Activated T-helper 1 cell treated with anti-CD3 and anti-CD28 coated beads, Interleukin-12 subunit alpha, Interleukin-12 subunit beta, Interleukin-2, Interleukin-4 antibody, amounts not matched to agents 30 ng/mL and 10 ng/mL and 1 ng/mL, durations not matched to agents 14 hours and 24 hours and 36 hours (primary cell): ENCODE measurements at regions not wholly inside any gene's neighbourhood (a gene's known extent, or its start where the extent isn't known, plus 50 kb on each side); places are given as distances from the start of the nearest gene placed in this dataset.
"Not testable (repeated sequence)": the region's sequence is repeated elsewhere in the genome, so short reads cannot be mapped to it uniquely, and the experiment has no call there.

ENCODE experiments used
- DNase-seq: peaks from one replicate; pipeline ENCODE4 v3.0.0; 2021; ENCODE audit warnings: low spot score
- H3K27ac Mint-ChIP-seq: one replicate; pipeline ENCODE4 v1.8.0; 2021; ENCODE audit warnings: mild to moderate bottlenecking, mixed read lengths
- H3K27me3 Mint-ChIP-seq: one replicate; pipeline ENCODE4 v1.8.0; 2022; ENCODE audit warnings: mild to moderate bottlenecking, moderate library complexity, mixed read lengths; ENCODE audit not compliant: insufficient read depth
- H3K36me3 Mint-ChIP-seq: one replicate; pipeline ENCODE4 v1.8.0; 2021; ENCODE audit warnings: low read depth, mixed read lengths
- H3K4me1 Mint-ChIP-seq: one replicate; pipeline ENCODE4 v1.8.0; 2021; ENCODE audit warnings: low read depth, mixed read lengths
- H3K4me3 Mint-ChIP-seq: one replicate; pipeline ENCODE4 v1.8.0; 2021; ENCODE audit warnings: mild to moderate bottlenecking, moderate library complexity, mixed read lengths
- H3K9me3 Mint-ChIP-seq: one replicate; pipeline ENCODE4 v1.8.0; 2021; ENCODE audit warnings: mixed read lengths
- intact Hi-C: fragments of 100-400 bp; cut with micrococcal nuclease; formaldehyde crosslinking; loops from one replicate; pipeline ENCODE4 v1.15.1; 2024

DNA sequence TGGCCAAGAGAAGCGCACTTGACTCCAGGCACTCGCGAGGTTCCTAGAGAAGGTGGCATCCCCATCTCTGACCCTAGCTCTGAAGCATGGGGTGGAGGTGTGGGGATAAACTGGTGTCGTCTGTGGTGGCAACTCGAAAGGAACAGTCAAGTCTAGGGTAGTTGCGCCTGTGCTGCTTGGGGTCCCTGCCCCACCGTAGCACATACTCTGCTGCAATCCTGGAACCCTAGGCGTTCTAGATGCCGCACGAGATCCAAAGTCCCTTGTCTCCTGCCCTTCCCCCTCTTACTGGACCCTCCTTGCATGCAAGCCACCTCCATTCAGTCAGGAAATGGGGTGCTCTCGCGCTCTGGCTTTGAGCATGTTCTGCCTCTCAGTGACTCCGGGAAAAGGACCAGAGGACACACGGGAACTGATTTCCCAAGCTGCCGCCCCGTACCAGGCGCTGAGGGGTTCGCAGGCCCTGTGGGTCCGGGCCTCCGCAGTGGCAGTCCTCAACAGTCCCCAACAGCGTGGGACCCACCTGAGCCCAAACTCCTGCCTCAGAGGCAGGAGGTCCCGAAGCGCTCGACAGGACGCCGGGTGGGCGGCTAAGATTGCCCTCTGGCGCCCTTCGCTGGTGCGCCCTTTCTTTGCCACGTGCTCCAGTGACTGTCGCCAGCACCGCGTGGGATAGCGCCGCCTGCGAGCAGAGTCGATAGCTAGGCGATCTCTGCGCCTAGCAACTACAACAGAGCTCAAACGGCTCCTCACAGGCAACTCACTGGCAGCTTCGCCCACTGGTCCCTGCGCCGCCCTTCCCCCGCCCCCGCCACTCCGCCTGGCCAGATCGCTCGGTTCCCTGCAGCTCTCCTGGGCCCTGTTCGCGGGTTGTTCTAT is 452.0 kb downstream of the REEP3 start:
- no peaks in the 10 kb centered on the region for H3K4me1 Mint-ChIP-seq
- H3K9me3 Mint-ChIP-seq = no peaks in the 10 kb centered on the region
- no peaks in the 10 kb centered on the region for H3K27me3 Mint-ChIP-seq
- no peaks in the 10 kb centered on the region for H3K36me3 Mint-ChIP-seq
- no peak for DNase-seq
- H3K4me3 Mint-ChIP-seq = no peak overlapping the region
- intact Hi-C loops = no loop called here
- H3K27ac Mint-ChIP-seq = no peak overlapping the region

DNA sequence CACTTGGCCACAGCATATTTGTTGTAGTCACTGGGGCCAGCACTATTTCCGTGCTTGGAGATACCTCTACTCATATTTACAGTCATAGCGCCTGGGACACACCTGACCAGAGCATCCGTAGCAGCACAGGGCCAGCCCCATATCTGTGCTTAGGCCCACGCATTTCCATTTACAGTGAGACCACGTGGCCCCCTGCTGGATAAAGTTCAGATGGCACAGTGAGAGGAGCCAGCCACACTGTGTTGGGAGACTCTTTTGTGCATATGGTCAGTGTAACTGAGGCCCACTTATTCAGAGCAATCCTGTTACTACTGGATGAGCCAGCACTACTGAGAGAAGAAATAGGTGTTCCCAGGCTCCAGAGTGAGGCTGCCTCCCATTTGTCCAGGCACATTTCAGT is 455.3 kb downstream of the REEP3 start:
- H3K27me3 Mint-ChIP-seq = no peaks in the 10 kb centered on the region
- DNase-seq = no peak
- no peaks in the 10 kb centered on the region for H3K4me1 Mint-ChIP-seq
- intact Hi-C loops = loop anchor here (1.0 kb wide), 1 partner anchor 104 kb away; no protein-coding TSS in a partner anchor
- no peak overlapping the region for H3K27ac Mint-ChIP-seq
- no peaks in the 10 kb centered on the region for H3K9me3 Mint-ChIP-seq
- no peaks in the 10 kb centered on the region for H3K36me3 Mint-ChIP-seq
- no peak overlapping the region for H3K4me3 Mint-ChIP-seq

DNA sequence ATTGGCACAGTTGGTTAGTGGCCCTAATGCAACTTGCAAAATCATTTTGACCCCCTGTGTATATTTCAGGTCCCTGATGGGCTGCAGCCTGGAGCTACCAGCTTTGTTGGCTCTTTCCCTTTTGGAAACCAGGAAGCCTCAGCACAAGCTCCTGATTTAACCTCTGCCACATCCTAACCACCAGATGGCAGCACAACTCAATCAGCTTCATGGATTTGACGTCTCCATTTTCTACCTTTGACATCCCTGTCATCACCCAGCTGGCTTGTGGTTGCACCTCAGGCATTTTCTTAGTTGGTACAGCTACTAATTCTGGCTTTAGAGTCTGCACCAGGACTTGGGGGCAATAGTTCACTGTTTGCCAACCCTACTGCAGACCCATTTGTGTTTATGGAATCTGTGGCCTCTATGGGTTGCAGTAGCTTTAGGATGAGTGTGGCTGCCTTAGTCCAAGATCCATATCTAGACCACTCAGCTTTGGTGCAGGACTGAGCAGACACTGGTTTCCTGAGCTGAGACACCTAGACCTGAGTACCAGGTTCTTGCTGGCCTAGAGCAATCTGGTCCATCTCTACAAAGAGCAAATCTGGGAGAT is 456.2 kb downstream of the REEP3 start:
- H3K27me3 Mint-ChIP-seq = no peaks in the 10 kb centered on the region
- H3K4me1 Mint-ChIP-seq = no peaks in the 10 kb centered on the region
- no peaks in the 10 kb centered on the region for H3K9me3 Mint-ChIP-seq
- no peaks in the 10 kb centered on the region for H3K36me3 Mint-ChIP-seq
- H3K4me3 Mint-ChIP-seq = no peak overlapping the region
- no peak for DNase-seq
- H3K27ac Mint-ChIP-seq = no peak overlapping the region
- intact Hi-C loops = no loop called here

DNA sequence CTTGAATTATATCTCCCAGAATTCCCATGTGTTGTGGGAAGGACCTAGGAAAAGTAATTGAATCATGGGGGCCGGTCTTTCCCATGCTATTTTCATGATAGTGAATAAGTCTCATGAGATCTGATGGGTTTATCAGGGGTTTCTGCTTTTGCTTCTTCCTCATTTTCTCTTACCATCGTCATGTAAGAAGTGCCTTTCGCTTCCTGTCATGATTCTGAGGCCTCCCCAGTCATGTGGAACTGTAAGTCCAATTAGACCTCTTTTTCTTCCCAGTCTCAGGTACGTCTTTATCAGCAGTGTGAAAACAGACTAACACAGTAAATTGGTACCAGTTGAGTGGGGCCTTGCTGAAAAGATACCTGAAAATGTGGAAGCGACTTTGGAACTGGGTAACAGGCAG is 459.7 kb downstream of the REEP3 start:
- DNase-seq, H3K36me3 Mint-ChIP-seq, H3K4me3 Mint-ChIP-seq, H3K27ac Mint-ChIP-seq, intact Hi-C loops, H3K9me3 Mint-ChIP-seq, H3K4me1 Mint-ChIP-seq, H3K27me3 Mint-ChIP-seq: not testable (repeated sequence)

DNA sequence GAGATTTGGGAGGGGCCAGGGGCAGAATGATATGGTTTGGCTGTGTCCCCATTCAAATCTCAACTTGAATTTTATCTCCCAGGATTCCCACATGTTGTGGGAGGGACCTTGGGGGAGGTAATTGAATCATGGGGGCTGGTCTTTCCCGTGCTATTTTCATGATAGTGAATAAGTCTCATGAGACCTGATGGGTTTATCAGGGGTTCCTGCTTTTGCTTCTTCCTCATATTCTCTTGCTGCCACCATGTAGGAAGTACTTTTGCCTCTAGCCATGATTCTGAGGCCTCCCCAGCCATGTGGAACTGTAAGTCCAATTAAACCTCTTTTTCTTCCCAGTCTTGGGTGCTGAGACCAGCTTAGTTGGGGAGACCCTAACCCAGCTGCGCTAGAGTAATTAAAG is 462.9 kb downstream of the REEP3 start:
- intact Hi-C loops, H3K9me3 Mint-ChIP-seq, H3K27ac Mint-ChIP-seq, DNase-seq, H3K27me3 Mint-ChIP-seq, H3K36me3 Mint-ChIP-seq, H3K4me3 Mint-ChIP-seq, H3K4me1 Mint-ChIP-seq: not testable (repeated sequence)

DNA sequence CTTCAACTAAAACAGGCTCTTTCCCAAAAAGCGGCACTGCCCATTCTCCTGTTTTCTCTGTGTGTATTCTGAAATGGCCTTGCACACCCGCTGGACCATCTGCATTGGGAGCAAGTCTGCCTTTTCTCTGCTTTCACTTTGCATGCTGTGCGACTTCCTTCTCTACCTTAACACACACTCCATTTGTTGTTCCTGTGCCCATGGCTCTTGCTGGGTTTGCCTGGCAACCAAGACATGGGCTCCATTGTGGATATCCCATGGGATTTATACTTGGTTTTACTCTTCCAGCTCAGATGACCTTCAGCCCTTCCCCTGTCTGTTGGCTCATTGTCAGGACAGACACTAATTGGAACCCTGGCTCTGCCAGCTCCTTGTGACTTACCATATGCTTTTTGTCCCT is 465.3 kb downstream of the REEP3 start:
- Mint-ChIP-seq H3K27me3 (peaks cover 2% of the 10 kb centered on the region), H3K4me3 (no peak overlapping the region), H3K27ac (no peak overlapping the region), H3K9me3 (peaks cover 7% of the 10 kb centered on the region), H3K36me3 (no peaks in the 10 kb centered on the region), H3K4me1 (no peaks in the 10 kb centered on the region)
- DNase-seq = no peak
- intact Hi-C loops = no loop called here

GRCh38 chr10:63987212-63987611 is 466.0 kb downstream of the REEP3 start:
- Mint-ChIP-seq H3K27me3 (peaks cover 2% of the 10 kb centered on the region), H3K9me3 (peaks cover 7% of the 10 kb centered on the region), H3K4me3 (no peak overlapping the region), H3K27ac (no peak overlapping the region), H3K4me1 (no peaks in the 10 kb centered on the region), H3K36me3 (no peaks in the 10 kb centered on the region)
- intact Hi-C loops = no loop called here
- no peak for DNase-seq

DNA sequence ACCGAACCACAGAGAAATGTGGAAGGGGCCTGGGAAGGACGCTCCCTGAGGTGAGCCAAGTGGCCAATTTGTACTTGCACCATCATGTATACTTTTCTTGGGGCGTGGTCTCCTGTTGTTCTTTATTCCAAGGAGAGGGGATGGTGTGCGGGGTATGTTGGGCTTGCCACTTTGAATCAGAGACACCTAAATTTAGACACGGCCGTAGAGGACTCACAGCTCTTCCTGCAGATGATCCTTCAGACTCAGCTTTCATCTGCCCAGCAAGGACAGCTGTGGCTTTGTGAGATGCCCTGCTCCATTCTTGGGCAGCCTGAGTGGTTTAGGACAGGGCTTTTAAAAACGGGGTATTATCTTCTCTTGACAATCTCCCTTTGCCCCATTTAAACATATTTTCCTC is 473.2 kb downstream of the REEP3 start:
- intact Hi-C loops = no loop called here
- H3K4me1 Mint-ChIP-seq = no peaks in the 10 kb centered on the region
- H3K9me3 Mint-ChIP-seq = peaks cover 9% of the 10 kb centered on the region
- no peaks in the 10 kb centered on the region for H3K36me3 Mint-ChIP-seq
- DNase-seq = no peak
- no peak overlapping the region for H3K27ac Mint-ChIP-seq
- H3K4me3 Mint-ChIP-seq = no peak overlapping the region
- H3K27me3 Mint-ChIP-seq = no peaks in the 10 kb centered on the region

DNA sequence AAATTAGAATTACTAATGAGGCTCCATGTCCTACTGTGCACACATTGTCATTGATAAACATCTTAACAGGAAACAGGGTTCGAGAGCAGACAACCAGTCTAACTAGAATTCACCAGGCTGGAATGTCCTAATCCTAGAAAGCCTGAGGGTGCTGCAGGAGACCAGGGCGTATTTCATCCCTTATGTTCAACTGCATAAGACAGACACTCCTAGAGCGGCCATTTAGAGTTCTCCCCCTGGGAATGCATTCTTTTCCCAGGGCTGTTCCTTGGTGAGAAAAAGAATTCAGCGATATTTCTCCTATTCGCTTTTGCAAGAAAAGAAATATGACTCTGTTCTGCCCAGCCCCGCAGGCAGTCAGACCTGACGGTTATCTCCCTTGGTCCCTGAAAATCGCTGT is 486.0 kb downstream of the REEP3 start:
- Mint-ChIP-seq H3K4me3 (no peak overlapping the region), H3K27me3 (no peaks in the 10 kb centered on the region), H3K9me3 (peaks cover 7% of the 10 kb centered on the region), H3K4me1 (no peaks in the 10 kb centered on the region), H3K36me3 (no peaks in the 10 kb centered on the region), H3K27ac (no peak overlapping the region)
- no peak for DNase-seq
- intact Hi-C loops = no loop called here

GRCh38 chr10:64010711-64011110 is 489.5 kb downstream of the REEP3 start:
- H3K27ac Mint-ChIP-seq = no peak overlapping the region
- peaks cover 7% of the 10 kb centered on the region for H3K9me3 Mint-ChIP-seq
- no peaks in the 10 kb centered on the region for H3K27me3 Mint-ChIP-seq
- no peaks in the 10 kb centered on the region for H3K4me1 Mint-ChIP-seq
- H3K4me3 Mint-ChIP-seq = no peak overlapping the region
- intact Hi-C loops = no loop called here
- no peak for DNase-seq
- no peaks in the 10 kb centered on the region for H3K36me3 Mint-ChIP-seq

DNA sequence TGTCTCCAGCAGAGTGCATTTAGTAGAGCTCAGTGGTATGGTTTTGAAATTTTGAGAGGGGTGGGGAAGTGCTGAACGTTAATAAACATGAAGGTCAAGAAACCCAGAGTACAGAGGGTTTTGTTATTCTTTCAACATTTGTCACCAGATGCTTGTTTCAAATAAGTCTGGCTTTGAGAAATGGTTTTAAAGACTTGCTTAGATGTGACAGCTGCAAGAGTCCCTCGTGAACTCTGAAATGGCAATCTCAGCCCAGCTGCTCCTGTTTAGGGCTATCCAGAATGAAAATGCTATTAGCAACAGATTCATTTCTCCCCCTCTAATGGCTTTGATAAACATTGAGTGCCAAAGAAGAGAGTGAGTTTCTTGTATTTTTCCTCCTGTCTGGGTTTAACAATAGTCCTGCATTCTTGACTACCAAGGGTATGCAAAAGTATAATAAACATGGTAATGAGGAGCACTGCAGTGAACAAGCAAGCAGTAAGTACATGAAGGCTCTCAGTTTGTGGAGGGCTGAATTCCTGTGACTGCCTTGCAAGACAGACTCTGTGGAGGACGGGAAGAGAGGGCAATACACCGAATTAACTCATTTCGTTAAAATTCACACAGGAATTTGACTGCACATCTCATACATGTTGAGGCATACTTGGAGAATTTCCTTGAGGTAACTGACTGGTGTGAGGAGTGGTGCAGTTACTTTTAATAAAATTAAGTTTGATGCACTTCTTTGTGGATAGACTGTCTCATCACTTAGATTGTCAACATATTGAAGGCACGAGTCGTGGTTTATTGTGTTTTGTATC is 490.9 kb downstream of the REEP3 start:
- H3K27ac Mint-ChIP-seq = no peak overlapping the region
- H3K36me3 Mint-ChIP-seq = no peaks in the 10 kb centered on the region
- DNase-seq = no peak

DNA sequence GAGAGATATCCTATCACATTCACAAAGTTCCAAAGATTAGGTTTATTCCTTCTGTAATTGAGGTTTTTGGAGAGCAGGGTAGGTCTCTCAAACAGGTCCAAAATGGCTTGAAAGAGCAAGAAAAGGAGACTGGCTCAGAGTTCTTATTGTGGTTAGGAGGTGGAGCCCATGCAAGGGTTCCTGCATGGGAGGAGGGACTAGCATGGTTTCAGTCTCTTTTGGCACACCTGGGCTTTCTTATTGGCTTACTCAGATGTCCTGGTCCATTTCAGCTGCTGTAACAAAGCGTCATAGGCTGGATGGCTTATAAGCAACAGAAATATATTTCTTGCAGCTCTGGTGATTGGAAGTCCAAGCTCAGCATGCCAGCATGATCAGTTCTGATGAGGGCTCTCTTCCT is 493.1 kb downstream of the REEP3 start:
- Mint-ChIP-seq H3K4me3 (no peak overlapping the region), H3K4me1 (no peaks in the 10 kb centered on the region), H3K9me3 (no peaks in the 10 kb centered on the region), H3K27me3 (no peaks in the 10 kb centered on the region), H3K36me3 (no peaks in the 10 kb centered on the region), H3K27ac (no peak overlapping the region)
- no peak for DNase-seq
- intact Hi-C loops = no loop called here

More for the DNA sequence above, 490.9 kb downstream of the REEP3 start:
- intact Hi-C loops = no loop called here
- no peaks in the 10 kb centered on the region for H3K4me1 Mint-ChIP-seq
- H3K27me3 Mint-ChIP-seq = no peaks in the 10 kb centered on the region
- no peaks in the 10 kb centered on the region for H3K9me3 Mint-ChIP-seq
- no peak overlapping the region for H3K4me3 Mint-ChIP-seq

GRCh38 chr10:64023926-64024470 is 502.8 kb downstream of the REEP3 start:
- no peak for DNase-seq
- no peaks in the 10 kb centered on the region for H3K36me3 Mint-ChIP-seq
- H3K4me1 Mint-ChIP-seq = no peaks in the 10 kb centered on the region
- H3K9me3 Mint-ChIP-seq = no peaks in the 10 kb centered on the region
- intact Hi-C loops = no loop called here
- H3K27me3 Mint-ChIP-seq = no peaks in the 10 kb centered on the region
- no peak overlapping the region for H3K27ac Mint-ChIP-seq
- no peak overlapping the region for H3K4me3 Mint-ChIP-seq
